ENCODE measurements at regions not wholly inside any gene's neighbourhood (a gene's known extent, or its start where the extent isn't known, plus 50 kb on each side); places are given as distances from the start of the nearest gene placed in this dataset.

- DNase-seq (no peak), FAIRE-seq (no peak), ATAC-seq (no peak)
- no peak overlapping the region for H3K27ac ChIP-seq
- WGBS, 2 donors: 57 to 72% methylated on average over 3 of the region's 3 CpGs
- no peaks in the 10 kb centered on the region for H3K4me1 ChIP-seq
- TF ChIP-seq CTCF (IDR thresholded peaks at IDR 0.05): no peak
- intact Hi-C loops (cut with DNase I): no loop called here
- H3K27me3 ChIP-seq: peaks cover 0 to 4% (median 0%) of the 10 kb centered on the region in 4 donors
- no peak overlapping the region for H3K4me3 ChIP-seq
- H3K36me3 ChIP-seq: no peaks in the 10 kb centered on the region
- no peaks in the 10 kb centered on the region for H3K9me3 ChIP-seq
Observed at GRCh38 chr11:128055576-128056217, 531.7 kb downstream of the ETS1 start.

GRCh38 chr11:128053981-128054931 is 533.1 kb downstream of the ETS1 start:
- no peaks in the 10 kb centered on the region for H3K4me1 ChIP-seq
- H3K27ac ChIP-seq: no peak overlapping the region
- no peaks in the 10 kb centered on the region for H3K9me3 ChIP-seq
- peaks cover 0 to 4% (median 0%) of the 10 kb centered on the region in 4 donors for H3K27me3 ChIP-seq
- TF ChIP-seq CTCF (IDR thresholded peaks at IDR 0.05): no peak
- ATAC-seq (no peak), DNase-seq (no peak), FAIRE-seq (no peak)
- intact Hi-C loops (cut with DNase I): no loop called here
- no peak overlapping the region for H3K4me3 ChIP-seq
- H3K36me3 ChIP-seq: no peaks in the 10 kb centered on the region
- 66 to 84% methylated on average over 2 of the region's 2 CpGs for WGBS, 2 donors

- DNase-seq: no peak
- Histone ChIP-seq H3K27me3 (no peaks in the 10 kb centered on the region), H3K36me3 (no peaks in the 10 kb centered on the region), H3K27ac (no peak overlapping the region), H3K9me3 (no peaks in the 10 kb centered on the region), H3K4me3 (no peak overlapping the region), H3K4me1 (no peaks in the 10 kb centered on the region)
- FAIRE-seq: no peak
- 59 to 76% methylated on average over 2 of the region's 2 CpGs for WGBS, 2 donors
- ATAC-seq: no peak
- TF ChIP-seq CTCF (IDR thresholded peaks at IDR 0.05): no peak
- intact Hi-C loops (cut with DNase I): no loop called here
Observed at GRCh38 chr11:128052912-128053641, 534.3 kb downstream of the ETS1 start.

GRCh38 chr11:128048121-128048520 is 539.2 kb downstream of the ETS1 start:
- FAIRE-seq: no peak
- no peak for ATAC-seq
- intact Hi-C loops (cut with DNase I): no loop called here

More at GRCh38 chr11:128048121-128048520, 539.2 kb downstream of the ETS1 start:
- no peaks in the 10 kb centered on the region for H3K9me3 ChIP-seq
- no peaks in the 10 kb centered on the region for H3K36me3 ChIP-seq
- no peak for TF ChIP-seq CTCF (IDR thresholded peaks at IDR 0.05)
- no peak overlapping the region for H3K27ac ChIP-seq
- H3K4me3 ChIP-seq: no peak overlapping the region
- no peaks in the 10 kb centered on the region for H3K27me3 ChIP-seq
- WGBS, 2 donors: 73 to 84% methylated on average over 4 of the region's 4 CpGs
- DNase-seq: no peak
- H3K4me1 ChIP-seq: no peaks in the 10 kb centered on the region

Data from pancreas (tissue), 10 donors.